HL-60 (cell line): ENCODE measurements at regions not wholly inside any gene's neighbourhood (a gene's known extent, or its start where the extent isn't known, plus 50 kb on each side); places are given as distances from the start of the nearest gene placed in this dataset.

Source experiments
- DNase-seq, 2 experiments: peaks; one replicate each; pipeline ENCODE4 v3.0.0-alpha.2; 2010 to 2020; ENCODE audit warnings: low read depth in 1 of 2, low spot score in 1 of 2
- H3K27ac ChIP-seq: fragments of 250-450 bp; sonication (Bioruptor Pico); replicated peaks from 2 replicates; pipeline ENCODE4 v1.5.1; 2020; ENCODE audit warnings: mild to moderate bottlenecking, moderate library complexity
- H3K27me3 ChIP-seq: fragments of 250-450 bp; sonication (Bioruptor Pico); 2 replicates; pipeline ENCODE4 v1.5.1; 2021; ENCODE audit warnings: mild to moderate bottlenecking, moderate library complexity; ENCODE audit not compliant: insufficient read depth, poor library complexity, severe bottlenecking
- H3K4me3 ChIP-seq: replicated peaks from 2 replicates; pipeline ENCODE4 v1.5.1; 2011; ENCODE audit warnings: mild to moderate bottlenecking, control low read depth, low read length; ENCODE audit not compliant: insufficient read depth
- GABPA ChIP-seq: IDR thresholded peaks from 2 replicates; pipeline ENCODE4 v1.6.1; 2012; ENCODE audit warnings: low read depth
- POLR2AphosphoS5 ChIP-seq: IDR thresholded peaks from 2 replicates; pipeline ENCODE4 v1.6.1; 2012; ENCODE audit warnings: low read depth
- REST ChIP-seq: IDR thresholded peaks from 2 replicates; pipeline ENCODE4 v1.6.1; 2012; ENCODE audit warnings: low read depth; ENCODE audit not compliant: insufficient replicate concordance
- SPI1 ChIP-seq: IDR thresholded peaks from 2 replicates; pipeline ENCODE4 v1.6.1; 2012; ENCODE audit warnings: low read depth, mild to moderate bottlenecking, borderline replicate concordance
- TF ChIP-seq, protein P1 (sequence below): IDR thresholded peaks from one replicate; pipeline ENCODE4 v1.5.1; 2011; ENCODE audit warnings: low read length, control low read depth, inconsistent platforms; ENCODE audit not compliant: insufficient read depth

DNA sequence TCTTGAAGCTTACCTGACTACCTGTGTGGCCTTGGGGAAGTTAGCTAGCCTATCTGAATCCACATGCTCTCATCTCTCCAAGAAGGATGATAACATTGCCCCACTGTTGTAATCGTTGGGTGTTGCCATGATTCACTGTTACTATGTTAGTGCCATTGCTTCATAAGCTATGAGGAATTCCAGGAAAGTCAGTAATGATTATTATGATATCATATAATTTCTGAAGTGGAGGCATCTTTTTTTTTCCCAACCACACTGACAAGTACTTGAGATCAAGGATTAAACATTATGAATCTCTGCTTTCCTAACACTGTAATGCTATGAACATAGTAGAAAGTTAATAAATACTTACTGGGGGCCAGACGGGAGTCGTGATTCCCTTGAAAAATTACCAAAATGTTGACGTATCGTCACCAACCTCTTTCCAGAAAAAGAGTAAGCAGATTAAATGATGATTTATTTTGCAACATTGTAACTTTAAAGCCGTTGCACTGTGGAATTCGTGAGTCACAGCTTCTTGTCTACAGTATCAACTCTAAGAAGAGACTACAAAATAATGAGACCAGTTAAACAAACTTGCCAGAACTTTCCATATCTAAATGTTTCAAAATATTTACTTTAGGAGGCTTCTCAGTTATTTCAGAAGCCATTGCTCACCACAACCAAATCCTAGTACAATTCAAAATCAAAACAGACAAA is 459.9 kb downstream of the PIK3C3 start:
- no peak overlapping the region for H3K27ac ChIP-seq
- no peak for DNase-seq
- no peaks in the 10 kb centered on the region for H3K27me3 ChIP-seq
- H3K4me3 ChIP-seq = no peak overlapping the region
- no peak for TF ChIP-seq POLR2AphosphoS5

DNA sequence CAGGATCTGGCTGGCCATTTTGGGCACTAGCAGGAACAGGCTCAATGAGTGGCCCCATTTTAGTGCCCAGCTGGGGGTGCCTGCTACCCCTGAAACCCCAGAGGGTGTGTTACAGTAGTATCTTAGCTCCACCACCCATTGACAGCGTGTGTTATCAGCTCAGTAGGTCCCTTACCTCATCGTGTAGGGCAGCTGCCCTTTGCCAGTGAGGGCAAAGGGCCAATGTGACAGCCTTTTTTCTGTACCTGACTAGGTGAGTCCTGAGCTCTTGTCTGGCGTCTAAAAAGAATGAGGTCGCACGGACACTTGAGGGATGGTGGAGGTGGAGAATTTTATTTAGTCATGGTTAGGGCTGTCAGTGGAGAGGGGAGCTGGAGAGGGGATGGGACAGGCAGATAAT is 462.2 kb downstream of the PIK3C3 start:
- DNase-seq = no peak
- Histone ChIP-seq H3K27me3 (no peaks in the 10 kb centered on the region), H3K4me3 (no peak overlapping the region), H3K27ac (no peak overlapping the region)
- TF ChIP-seq, protein P1, sequence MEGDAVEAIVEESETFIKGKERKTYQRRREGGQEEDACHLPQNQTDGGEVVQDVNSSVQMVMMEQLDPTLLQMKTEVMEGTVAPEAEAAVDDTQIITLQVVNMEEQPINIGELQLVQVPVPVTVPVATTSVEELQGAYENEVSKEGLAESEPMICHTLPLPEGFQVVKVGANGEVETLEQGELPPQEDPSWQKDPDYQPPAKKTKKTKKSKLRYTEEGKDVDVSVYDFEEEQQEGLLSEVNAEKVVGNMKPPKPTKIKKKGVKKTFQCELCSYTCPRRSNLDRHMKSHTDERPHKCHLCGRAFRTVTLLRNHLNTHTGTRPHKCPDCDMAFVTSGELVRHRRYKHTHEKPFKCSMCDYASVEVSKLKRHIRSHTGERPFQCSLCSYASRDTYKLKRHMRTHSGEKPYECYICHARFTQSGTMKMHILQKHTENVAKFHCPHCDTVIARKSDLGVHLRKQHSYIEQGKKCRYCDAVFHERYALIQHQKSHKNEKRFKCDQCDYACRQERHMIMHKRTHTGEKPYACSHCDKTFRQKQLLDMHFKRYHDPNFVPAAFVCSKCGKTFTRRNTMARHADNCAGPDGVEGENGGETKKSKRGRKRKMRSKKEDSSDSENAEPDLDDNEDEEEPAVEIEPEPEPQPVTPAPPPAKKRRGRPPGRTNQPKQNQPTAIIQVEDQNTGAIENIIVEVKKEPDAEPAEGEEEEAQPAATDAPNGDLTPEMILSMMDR = no peak
- TF ChIP-seq POLR2AphosphoS5 (no peak), GABPA (no peak), REST (no peak), SPI1 (no peak)

DNA sequence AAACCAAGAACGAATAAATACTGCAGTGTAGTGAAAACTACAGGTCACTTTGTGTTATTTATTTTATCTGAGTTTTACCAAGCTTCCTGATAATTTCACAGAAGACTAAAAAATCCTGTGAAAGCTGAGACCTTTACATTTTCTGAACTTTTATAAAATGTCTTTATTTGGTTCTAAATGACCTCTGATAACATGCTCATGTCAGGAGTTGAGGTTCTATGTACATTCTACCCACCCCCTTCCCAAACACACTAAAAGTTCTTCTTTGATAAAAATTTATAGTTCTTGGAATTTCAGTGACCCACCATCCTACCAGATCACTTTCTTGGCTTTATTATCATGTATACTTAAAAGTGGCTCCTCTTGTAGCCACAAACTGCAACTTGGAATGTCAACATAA is 463.1 kb downstream of the PIK3C3 start:
- no peak overlapping the region for H3K4me3 ChIP-seq
- TF ChIP-seq, protein P1 = no peak
- TF ChIP-seq POLR2AphosphoS5 (no peak), GABPA (no peak), SPI1 (no peak), REST (no peak)
- no peaks in the 10 kb centered on the region for H3K27me3 ChIP-seq
- no peak overlapping the region for H3K27ac ChIP-seq
- no peak for DNase-seq

DNA sequence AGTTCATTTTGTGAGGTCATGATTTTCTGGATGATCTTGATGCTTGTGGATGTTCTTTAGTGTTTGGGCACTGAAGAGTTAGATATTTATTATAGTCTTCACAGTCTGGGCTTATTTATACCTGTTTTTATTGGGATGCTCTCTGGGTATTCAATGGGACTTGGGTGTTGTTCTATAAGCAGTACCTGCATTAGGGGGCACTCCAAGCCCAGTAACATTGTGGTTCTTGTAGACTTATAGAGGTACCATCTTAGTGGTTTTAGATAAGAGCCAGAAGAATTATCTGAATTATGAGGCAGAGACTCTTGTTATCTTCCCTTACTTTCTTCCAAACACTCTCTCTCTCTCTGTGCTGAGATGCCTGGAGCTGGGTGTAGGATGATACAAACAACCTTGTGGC is 470.0 kb downstream of the PIK3C3 start:
- Histone ChIP-seq H3K27me3 (peaks cover 2% of the 10 kb centered on the region), H3K4me3 (no peak overlapping the region), H3K27ac (no peak overlapping the region)
- DNase-seq = no peak
- TF ChIP-seq SPI1 (no peak), POLR2AphosphoS5 (no peak)
- TF ChIP-seq, protein P1 = no peak
